GM18951 (cell line): ENCODE measurements at regions not wholly inside any gene's neighbourhood (a gene's known extent, or its start where the extent isn't known, plus 50 kb on each side); places are given as distances from the start of the nearest gene placed in this dataset.

Experiments
- POLR2A ChIP-seq: IDR thresholded peaks from 4 replicates; pipeline ENCODE4 v1.6.1; 2011; ENCODE audit warnings: mild to moderate bottlenecking; ENCODE audit not compliant: insufficient read length, insufficient read depth; ENCODE audit errors: extremely low read depth
- in situ Hi-C: fragments of 300-500 bp; cut with MboI; formaldehyde crosslinking; loops from one replicate; pipeline ENCODE4 v1.12.0; 2022; ENCODE audit warnings: low sequenced_read_pairs, mixed read lengths, inconsistent platforms; ENCODE audit not compliant: unreplicated experiment

GRCh38 chr18:75545189-75545588, 117.7 kb upstream of the SMIM21 start:
- in situ Hi-C loops = no loop called here
- no peak for TF ChIP-seq POLR2A

- in situ Hi-C loops = no loop called here
- no peak for TF ChIP-seq POLR2A
Observed at GRCh38 chr18:75544496-75544895, 117.0 kb upstream of the SMIM21 start.

GRCh38 chr18:75544051-75544481, 116.6 kb upstream of the SMIM21 start:
- in situ Hi-C loops = no loop called here

GRCh38 chr18:75538727-75539126, 111.2 kb upstream of the SMIM21 start:
- in situ Hi-C loops = no loop called here
- TF ChIP-seq POLR2A = no peak

More at GRCh38 chr18:75544051-75544481, 116.6 kb upstream of the SMIM21 start:
- TF ChIP-seq POLR2A = no peak

- in situ Hi-C loops = no loop called here
Observed at GRCh38 chr18:75533950-75534349, 106.4 kb upstream of the SMIM21 start.

GRCh38 chr18:75533209-75533608, 105.7 kb upstream of the SMIM21 start:
- in situ Hi-C loops = no loop called here
- no peak for TF ChIP-seq POLR2A

More at GRCh38 chr18:75533950-75534349, 106.4 kb upstream of the SMIM21 start:
- TF ChIP-seq POLR2A = no peak

- in situ Hi-C loops = no loop called here
- TF ChIP-seq POLR2A = no peak
Observed at GRCh38 chr18:75531851-75532459, 104.5 kb upstream of the SMIM21 start.

GRCh38 chr18:75531212-75531850, 103.8 kb upstream of the SMIM21 start:
- TF ChIP-seq POLR2A = no peak
- in situ Hi-C loops = no loop called here

GRCh38 chr18:75530566-75531211, 103.2 kb upstream of the SMIM21 start:
- TF ChIP-seq POLR2A = no peak
- in situ Hi-C loops = no loop called here

- in situ Hi-C loops = no loop called here
Observed at GRCh38 chr18:75530118-75530517, 102.6 kb upstream of the SMIM21 start.

GRCh38 chr18:75529394-75529793, 101.9 kb upstream of the SMIM21 start:
- in situ Hi-C loops = no loop called here
- no peak for TF ChIP-seq POLR2A

More at GRCh38 chr18:75530118-75530517, 102.6 kb upstream of the SMIM21 start:
- TF ChIP-seq POLR2A = no peak

GRCh38 chr18:75527848-75528685, 100.6 kb upstream of the SMIM21 start:
- no peak for TF ChIP-seq POLR2A
- in situ Hi-C loops = no loop called here

- in situ Hi-C loops = no loop called here
- no peak for TF ChIP-seq POLR2A
Observed at GRCh38 chr18:75526038-75526437, 98.5 kb upstream of the SMIM21 start.
